Activated CD8-positive, alpha-beta memory T cell treated with anti-CD3 and anti-CD28 coated beads for 48 hours (primary cell): ENCODE measurements at regions not wholly inside any gene's neighbourhood (a gene's known extent, or its start where the extent isn't known, plus 50 kb on each side); places are given as distances from the start of the nearest gene placed in this dataset.
"Not testable (repeated sequence)": the region's sequence is repeated elsewhere in the genome, so short reads cannot be mapped to it uniquely, and the experiment has no call there.

Source experiments
- DNase-seq, 3 experiments: peaks; one replicate each; pipeline ENCODE4 v3.0.0-alpha.2; 2020; ENCODE audit warnings: low read depth in 2 of 3, low spot score in 2 of 3

DNA sequence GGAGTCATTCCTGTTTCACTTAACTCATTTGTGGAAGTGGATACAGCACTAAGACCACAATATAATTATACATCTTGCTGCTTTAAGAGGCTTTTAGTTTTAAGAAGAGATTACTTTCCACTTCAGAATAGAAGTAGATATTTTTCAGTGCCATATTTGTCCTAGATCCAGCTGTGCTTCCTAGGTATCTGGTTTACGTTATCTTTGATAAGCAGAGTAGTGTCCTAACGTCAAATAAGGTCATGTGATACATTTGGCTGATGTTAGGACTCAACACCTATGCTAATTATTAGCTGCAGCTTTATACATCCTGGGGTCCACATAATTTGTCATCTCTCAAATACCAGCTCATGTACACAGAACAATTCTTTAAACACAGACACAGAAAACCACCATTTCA lies 196.2 kb upstream of the SMIM30 start:
- DNase-seq = no peak

GRCh38 chr7:113308399-113308798 lies 190.0 kb upstream of the SMIM30 start:
- DNase-seq = no peak

DNA sequence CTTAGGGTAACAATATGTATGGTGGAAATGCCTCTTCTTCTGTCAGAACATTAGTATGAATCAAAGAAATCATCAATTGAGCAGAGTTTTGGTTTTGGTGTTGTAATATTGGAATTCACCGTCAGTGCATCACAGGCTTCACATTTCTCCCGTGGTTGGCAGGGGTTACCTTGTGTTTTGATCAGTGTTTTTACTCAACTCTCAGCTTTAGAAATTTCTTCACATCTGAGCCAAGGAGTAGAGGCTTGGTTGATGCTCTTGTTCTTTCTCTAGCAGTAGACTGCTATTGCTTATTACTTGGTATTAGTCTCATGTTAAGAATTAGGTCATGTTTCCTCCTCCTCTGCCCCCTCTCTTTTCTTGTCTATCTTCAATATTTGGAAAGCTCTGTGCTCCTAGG lies 188.8 kb upstream of the SMIM30 start:
- no peak for DNase-seq

GRCh38 chr7:113306302-113306701 lies 187.9 kb upstream of the SMIM30 start:
- DNase-seq = no peak

GRCh38 chr7:113304104-113304503 lies 185.8 kb upstream of the SMIM30 start:
- DNase-seq = no peak

DNA sequence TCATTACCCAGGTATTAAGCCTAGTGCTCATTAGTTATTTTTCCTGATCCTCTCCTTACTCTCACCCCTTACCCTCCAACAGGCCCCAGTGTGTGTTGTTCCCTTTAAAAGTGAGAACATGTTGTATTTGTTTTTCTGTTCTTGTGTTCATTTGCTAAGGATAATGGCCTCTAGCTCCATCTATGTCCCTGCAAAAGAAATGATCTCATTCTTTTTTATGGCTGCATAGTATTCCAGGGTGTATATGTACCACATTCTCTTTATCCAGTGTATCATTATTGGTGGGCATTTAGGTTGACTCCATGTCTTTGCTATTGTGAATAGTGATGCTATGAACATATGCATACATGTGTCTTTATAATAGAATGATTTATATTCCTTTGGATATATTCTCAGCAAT lies 185.0 kb upstream of the SMIM30 start:
- DNase-seq = not testable (repeated sequence)

GRCh38 chr7:113301983-113302382 lies 183.6 kb upstream of the SMIM30 start:
- DNase-seq = no peak

- no peak for DNase-seq
Measured at GRCh38 chr7:113301141-113301540, 182.8 kb upstream of the SMIM30 start.

GRCh38 chr7:113299748-113300147 lies 181.4 kb upstream of the SMIM30 start:
- DNase-seq = no peak

DNA sequence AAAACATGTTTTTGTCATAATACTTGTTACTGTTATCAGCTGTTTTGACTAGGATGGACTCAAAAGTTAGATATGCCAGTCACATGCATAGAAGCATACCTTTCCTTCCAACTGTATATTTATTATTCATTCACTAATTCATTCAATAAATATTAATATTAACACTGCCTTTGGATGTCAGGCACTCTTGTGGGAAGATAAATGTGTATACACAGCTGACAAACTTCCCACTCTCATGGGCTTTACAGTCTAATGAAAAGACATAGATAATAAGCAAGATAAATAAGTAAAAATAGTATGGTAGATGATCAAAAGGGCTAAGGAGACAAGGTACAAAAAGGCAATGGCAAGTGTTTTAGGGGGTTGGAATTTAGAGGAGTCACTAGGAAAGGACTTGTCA lies 180.1 kb upstream of the SMIM30 start:
- no peak for DNase-seq

- no peak for DNase-seq
Measured at GRCh38 chr7:113294750-113295149, 176.4 kb upstream of the SMIM30 start.

- DNase-seq = no peak
Measured at GRCh38 chr7:113292105-113292504, 173.8 kb upstream of the SMIM30 start.

DNA sequence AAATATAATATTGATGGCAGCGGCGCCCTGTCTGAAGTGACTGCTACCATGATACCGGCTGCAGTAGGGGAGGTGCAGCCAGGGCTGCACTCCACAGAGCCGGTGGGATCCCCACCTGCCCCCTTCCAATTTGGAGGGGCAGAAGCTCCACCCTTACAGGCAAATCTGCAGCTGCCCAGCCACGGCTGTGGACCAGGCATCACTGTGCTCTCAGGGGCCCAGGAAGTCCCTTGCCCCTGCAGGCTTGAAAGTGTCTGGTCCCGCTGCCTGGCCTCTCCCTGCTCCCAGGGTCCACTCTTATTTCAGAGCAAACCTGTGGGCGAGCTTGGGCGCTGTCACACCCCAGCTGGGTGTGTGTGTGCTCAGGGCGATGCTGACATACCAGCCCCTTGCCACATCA lies 172.7 kb upstream of the SMIM30 start:
- DNase-seq = no peak

DNA sequence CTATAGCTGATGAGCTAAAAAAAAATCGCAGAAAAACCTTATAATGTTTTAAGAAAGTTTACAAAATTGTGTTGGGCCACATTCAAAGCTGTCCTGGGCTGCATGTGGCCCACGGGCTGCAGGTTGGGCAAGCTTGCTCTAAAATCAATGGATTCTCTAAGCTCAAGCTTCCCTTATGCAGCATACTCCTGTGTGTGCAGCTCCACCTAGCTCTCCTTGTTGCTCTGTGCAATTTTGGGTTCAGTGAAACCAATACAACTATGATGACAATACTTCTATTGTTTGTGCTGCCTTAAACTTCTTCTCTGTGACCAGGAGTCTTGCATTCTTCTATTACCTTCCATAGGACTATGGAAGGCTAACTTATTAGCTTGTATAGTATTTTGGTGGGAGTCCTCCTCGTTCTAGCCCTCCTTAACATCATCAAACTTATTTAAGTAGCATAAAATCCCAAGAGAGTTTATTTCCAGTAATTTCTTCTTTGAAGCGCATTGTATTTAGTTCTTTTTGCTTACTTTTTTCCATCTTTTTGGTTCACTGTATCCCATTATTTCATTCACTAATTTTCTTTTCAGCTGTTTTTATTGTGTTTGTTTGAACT lies 170.9 kb upstream of the SMIM30 start:
- DNase-seq = no peak

DNA sequence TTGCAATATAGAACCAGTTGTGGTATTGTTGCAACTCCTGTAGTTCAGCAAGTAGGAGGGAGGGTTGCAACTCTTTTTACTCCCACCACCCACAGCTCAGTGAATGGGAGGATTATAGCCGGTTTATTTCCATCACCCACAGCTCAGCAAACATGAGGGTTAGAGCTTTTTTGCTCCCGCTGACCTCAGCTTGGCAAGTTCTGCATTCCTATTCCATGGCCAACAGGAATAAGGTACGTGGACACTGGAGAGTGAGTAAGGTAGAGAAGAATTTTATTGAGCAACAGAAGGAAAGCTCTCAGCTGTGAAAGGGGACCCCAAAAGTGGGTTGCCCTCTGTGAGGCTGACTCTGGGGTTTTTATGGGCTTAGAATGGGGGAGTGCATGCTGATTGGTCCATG lies 167.1 kb upstream of the SMIM30 start:
- DNase-seq = no peak

DNA sequence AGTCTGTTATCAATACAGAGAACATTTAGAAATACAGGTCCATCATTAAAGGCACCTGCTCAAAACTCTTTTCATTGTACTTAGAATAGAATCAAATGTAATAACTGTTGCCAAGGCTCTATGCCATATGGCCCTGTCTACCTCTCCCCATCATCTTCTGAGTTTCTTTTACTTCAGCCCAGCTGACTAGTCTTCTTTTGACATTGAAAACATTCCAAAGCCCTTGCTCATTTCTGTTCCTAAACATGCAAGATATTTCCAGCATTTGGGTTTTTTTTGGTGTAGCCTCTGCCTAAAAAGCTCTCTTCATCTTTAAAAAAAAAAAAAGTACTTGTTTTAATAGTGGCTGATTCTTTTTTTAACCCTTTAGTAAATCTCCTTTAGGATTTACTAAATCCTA lies 165.5 kb upstream of the SMIM30 start:
- no peak for DNase-seq

DNA sequence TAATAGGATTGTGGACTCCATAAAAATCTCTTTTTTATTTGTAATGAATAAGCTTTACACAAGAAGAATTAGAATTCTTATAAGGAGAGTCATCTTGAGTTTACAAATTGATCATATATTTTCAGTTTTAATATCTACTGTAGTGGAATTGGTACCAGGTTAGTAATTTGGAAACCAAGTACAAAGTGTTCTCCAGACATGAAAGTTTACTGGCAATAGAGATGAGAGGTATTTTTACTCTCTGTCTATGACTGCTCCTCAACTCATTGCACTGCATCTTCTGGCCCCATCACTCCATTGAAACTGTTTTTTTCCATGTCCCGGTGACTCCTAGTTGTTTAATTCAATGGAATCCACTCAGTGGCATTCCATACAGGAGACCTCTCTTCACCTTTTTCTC lies 164.5 kb upstream of the SMIM30 start:
- no peak for DNase-seq

DNA sequence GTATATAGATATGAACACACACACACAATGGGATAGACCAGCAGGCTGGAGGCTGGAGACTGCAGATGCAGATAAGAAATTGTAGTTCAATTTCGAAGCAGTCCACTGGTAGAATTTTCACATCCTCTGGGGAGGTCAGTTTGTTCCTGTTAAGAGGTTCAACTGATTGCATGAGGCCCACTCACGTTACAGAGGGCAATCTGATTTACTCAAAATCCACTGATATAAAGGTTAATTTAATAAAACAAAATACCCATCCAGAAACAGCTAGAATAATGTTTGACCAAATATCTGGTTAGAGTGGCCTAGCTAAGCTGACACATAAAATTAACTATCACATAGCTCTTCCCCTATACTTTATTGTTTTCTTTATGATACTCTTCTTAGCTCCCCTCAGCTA lies 162.9 kb upstream of the SMIM30 start:
- no peak for DNase-seq

DNA sequence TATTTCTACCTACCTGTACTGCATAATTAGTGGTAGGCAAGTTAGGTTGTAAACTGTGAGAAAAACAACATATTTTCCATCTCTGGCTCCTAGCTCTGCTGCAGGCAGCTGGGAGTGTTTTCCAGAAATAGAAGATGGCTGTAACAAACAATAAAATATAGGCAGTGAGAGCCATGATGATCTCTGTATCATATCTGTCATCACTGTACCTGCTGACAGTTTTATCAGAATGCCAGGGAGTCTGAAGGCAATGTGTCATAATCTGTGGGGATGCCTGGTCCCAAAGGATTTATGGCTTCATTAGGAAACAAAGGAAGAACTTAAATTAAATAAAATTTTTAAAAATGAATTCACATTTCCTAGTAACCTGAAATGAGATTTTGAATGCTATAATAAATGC lies 160.9 kb upstream of the SMIM30 start:
- DNase-seq = no peak

- DNase-seq = no peak
Measured at GRCh38 chr7:113270790-113271189, 152.4 kb upstream of the SMIM30 start.

GRCh38 chr7:113269592-113269991 lies 151.2 kb upstream of the SMIM30 start:
- DNase-seq = not testable (repeated sequence)

GRCh38 chr7:113268757-113269156 lies 150.4 kb upstream of the SMIM30 start:
- no peak for DNase-seq

- DNase-seq = no peak
Measured at GRCh38 chr7:113267885-113268284, 149.5 kb upstream of the SMIM30 start.

GRCh38 chr7:113267271-113267670 lies 148.9 kb upstream of the SMIM30 start:
- no peak for DNase-seq
